Muscle of leg (tissue), 3 donors: ENCODE measurements at regions not wholly inside any gene's neighbourhood (a gene's known extent, or its start where the extent isn't known, plus 50 kb on each side); places are given as distances from the start of the nearest gene placed in this dataset.
"Not testable (repeated sequence)": the region's sequence is repeated elsewhere in the genome, so short reads cannot be mapped to it uniquely, and the experiment has no call there.

ENCODE experiments used
- DNase-seq: peaks from one replicate; pipeline ENCODE4 v3.0.0; 2013
- H3K27ac ChIP-seq: one replicate; pipeline ENCODE4 v1.5.1; 2013; ENCODE audit warnings: mild to moderate bottlenecking, low read length, control low read depth
- H3K27me3 ChIP-seq: one replicate; pipeline ENCODE4 v1.6.1; 2013; ENCODE audit warnings: low read length; ENCODE audit not compliant: control insufficient read depth, insufficient read depth
- H3K36me3 ChIP-seq: one replicate; pipeline ENCODE4 v1.6.1; 2013; ENCODE audit warnings: low read length; ENCODE audit not compliant: control insufficient read depth, insufficient read depth
- H3K4me1 ChIP-seq: one replicate; pipeline ENCODE4 v1.6.1; 2013; ENCODE audit warnings: low read length; ENCODE audit not compliant: control insufficient read depth, insufficient read depth
- H3K4me3 ChIP-seq: one replicate; pipeline ENCODE4 v1.5.1; 2013; ENCODE audit warnings: low read length, control low read depth
- H3K9me3 ChIP-seq: replicated peaks from 2 replicates; pipeline ENCODE4 v1.6.1; 2013; ENCODE audit warnings: low read depth, low read length; ENCODE audit not compliant: control insufficient read depth
- WGBS: methylation state at CpG from one replicate; pipeline ENCODE4 v1.1.5; 2013; ENCODE audit warnings: missing lambda C conversion rate; ENCODE audit not compliant: insufficient coverage; 5-methylcytosine and 5-hydroxymethylcytosine counted together

GRCh38 chr20:48039514-48039913 lies 254.2 kb upstream of the SULF2 start:
- no CpG with 5 or more reads among the region's 2 CpGs for WGBS
- H3K27me3 ChIP-seq: peaks cover 9% of the 10 kb centered on the region
- peaks cover 2% of the 10 kb centered on the region for H3K9me3 ChIP-seq
- peaks cover 8% of the 10 kb centered on the region for H3K4me1 ChIP-seq
- DNase-seq: no peak
- H3K4me3 ChIP-seq: no peak overlapping the region
- H3K36me3 ChIP-seq: no peaks in the 10 kb centered on the region
- H3K27ac ChIP-seq: no peak overlapping the region

DNA sequence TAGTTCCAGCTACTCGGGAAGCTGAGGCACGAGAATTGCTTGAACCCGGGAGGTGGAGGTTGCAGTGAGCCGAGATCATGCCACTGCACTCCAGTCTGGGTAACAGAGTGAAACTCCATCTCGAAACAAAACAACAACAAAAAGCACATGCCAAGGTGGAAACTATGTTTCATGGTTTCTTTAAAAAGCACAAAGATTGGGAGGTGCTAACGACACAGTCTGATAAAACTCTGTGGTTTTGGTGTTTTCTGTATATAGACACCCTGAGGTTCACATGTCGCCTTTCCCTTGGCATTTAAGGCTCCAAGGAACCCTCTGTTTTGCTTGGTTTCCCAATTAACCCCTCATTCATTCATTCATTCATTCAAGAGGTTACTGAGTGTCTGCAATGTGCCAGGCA lies 253.4 kb upstream of the SULF2 start:
- peaks cover 8% of the 10 kb centered on the region for H3K4me1 ChIP-seq
- 100% methylated on average over 5 of the region's 7 CpGs for WGBS
- peaks cover 9% of the 10 kb centered on the region for H3K27me3 ChIP-seq
- H3K27ac ChIP-seq: no peak overlapping the region
- no peaks in the 10 kb centered on the region for H3K36me3 ChIP-seq
- H3K4me3 ChIP-seq: no peak overlapping the region
- DNase-seq: no peak
- H3K9me3 ChIP-seq: peaks cover 2% of the 10 kb centered on the region

GRCh38 chr20:48037798-48038197 lies 252.5 kb upstream of the SULF2 start:
- H3K4me1 ChIP-seq, H3K36me3 ChIP-seq, H3K9me3 ChIP-seq, H3K27me3 ChIP-seq, H3K27ac ChIP-seq, DNase-seq, H3K4me3 ChIP-seq: not testable (repeated sequence)
- WGBS: 78% methylated on average over 7 of the region's 7 CpGs

GRCh38 chr20:48035961-48036731 lies 250.9 kb upstream of the SULF2 start:
- H3K4me3 ChIP-seq: no peak overlapping the region
- peaks cover 4% of the 10 kb centered on the region for H3K27me3 ChIP-seq
- H3K36me3 ChIP-seq: no peaks in the 10 kb centered on the region
- H3K27ac ChIP-seq: no peak overlapping the region
- peaks cover 8% of the 10 kb centered on the region for H3K4me1 ChIP-seq
- H3K9me3 ChIP-seq: peaks cover 2% of the 10 kb centered on the region
- WGBS: no CpG with 5 or more reads among the region's 4 CpGs
- DNase-seq: no peak

DNA sequence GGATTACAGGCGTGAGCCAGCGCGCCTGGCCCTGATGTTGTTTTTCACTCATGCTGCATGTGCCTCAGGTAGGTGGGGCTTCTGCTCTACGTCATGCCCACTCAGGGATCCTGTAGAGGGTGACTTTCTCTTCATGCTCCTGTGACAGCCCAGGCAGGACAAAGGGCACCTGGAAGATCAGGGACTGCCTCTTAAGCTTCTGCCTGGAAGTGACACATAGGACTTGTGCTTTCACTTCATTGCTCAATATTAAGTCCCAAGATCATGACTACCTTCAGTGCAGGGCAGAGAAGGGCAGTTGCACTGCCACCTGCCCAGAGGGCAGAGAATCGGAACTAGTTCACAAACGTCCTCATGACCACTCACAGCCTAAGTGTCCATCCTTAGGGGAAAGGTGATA lies 249.5 kb upstream of the SULF2 start:
- H3K36me3 ChIP-seq: no peaks in the 10 kb centered on the region
- H3K27ac ChIP-seq: no peak overlapping the region
- no peaks in the 10 kb centered on the region for H3K9me3 ChIP-seq
- no peak for DNase-seq
- H3K27me3 ChIP-seq: peaks cover 2% of the 10 kb centered on the region
- peaks cover 8% of the 10 kb centered on the region for H3K4me1 ChIP-seq
- 76% methylated on average over 4 of the region's 6 CpGs for WGBS
- no peak overlapping the region for H3K4me3 ChIP-seq

GRCh38 chr20:48033005-48033404 lies 247.7 kb upstream of the SULF2 start:
- DNase-seq, H3K9me3 ChIP-seq, H3K4me1 ChIP-seq, H3K36me3 ChIP-seq, H3K27ac ChIP-seq, H3K27me3 ChIP-seq, H3K4me3 ChIP-seq: not testable (repeated sequence)
- no CpG with 5 or more reads among the region's 8 CpGs for WGBS

- no peak for DNase-seq
- 67% methylated on average over 3 of the region's 4 CpGs for WGBS
- no peaks in the 10 kb centered on the region for H3K4me1 ChIP-seq
- no peak overlapping the region for H3K27ac ChIP-seq
- H3K36me3 ChIP-seq: no peaks in the 10 kb centered on the region
- H3K27me3 ChIP-seq: peaks cover 6% of the 10 kb centered on the region
- no peaks in the 10 kb centered on the region for H3K9me3 ChIP-seq
- no peak overlapping the region for H3K4me3 ChIP-seq
These were observed 245.8 kb upstream of the SULF2 start for GRCh38 chr20:48031122-48031521.

DNA sequence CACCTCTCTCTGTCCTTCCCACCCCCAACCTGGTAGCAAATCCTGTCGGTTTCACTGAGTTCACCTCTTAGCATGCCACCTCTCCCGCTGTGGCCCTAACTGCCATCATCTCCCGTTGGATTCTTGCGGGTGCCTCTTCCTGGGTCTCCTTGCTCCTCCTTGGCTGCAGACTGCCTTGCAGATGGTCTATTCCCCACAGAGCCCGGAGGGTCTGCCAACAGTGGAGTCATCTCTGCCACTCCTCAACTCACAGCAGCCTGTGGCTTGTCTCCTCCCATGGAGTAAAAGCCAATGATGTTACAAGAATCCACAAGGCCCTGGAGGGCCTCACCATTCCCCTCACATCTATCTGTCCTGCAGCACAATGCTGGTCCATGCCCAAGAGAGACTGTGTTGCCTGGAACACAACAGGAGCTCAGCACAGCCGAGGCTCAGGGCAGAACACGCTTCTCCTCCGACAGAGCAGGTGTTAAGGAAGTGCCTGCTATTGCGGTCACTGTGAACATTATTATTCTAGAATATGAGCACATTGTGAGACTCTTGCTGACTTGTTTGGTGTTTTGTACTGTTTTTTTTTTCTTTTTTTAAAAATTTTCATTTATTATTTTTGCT lies 241.8 kb upstream of the SULF2 start:
- Histone ChIP-seq H3K4me1 (peaks cover 5% of the 10 kb centered on the region), H3K27ac (no peak overlapping the region), H3K36me3 (no peaks in the 10 kb centered on the region), H3K9me3 (no peaks in the 10 kb centered on the region), H3K4me3 (no peak overlapping the region), H3K27me3 (peaks cover 10% of the 10 kb centered on the region)
- 77% methylated on average over 7 of the region's 9 CpGs for WGBS
- DNase-seq: no peak

DNA sequence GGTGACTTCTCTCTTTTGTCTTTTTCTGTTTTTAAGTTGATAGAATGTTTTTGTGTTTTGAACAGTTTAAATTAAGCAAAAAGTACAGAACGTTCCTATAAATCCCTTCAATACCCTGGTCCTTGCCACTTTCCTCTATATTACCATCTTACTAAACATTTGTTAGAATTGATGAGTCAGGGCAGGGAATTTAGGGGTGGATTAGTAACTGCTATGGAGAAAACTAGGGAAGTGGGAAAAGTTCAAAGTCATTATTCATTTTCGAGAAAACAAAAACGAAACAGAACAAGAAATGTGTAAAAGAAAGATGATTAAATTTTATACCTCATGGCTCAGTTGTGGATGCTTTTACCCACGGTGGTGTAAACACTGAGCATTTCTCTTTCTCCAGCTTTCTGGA lies 240.4 kb upstream of the SULF2 start:
- H3K9me3 ChIP-seq: no peaks in the 10 kb centered on the region
- H3K36me3 ChIP-seq: no peaks in the 10 kb centered on the region
- DNase-seq: no peak
- peaks cover 13% of the 10 kb centered on the region for H3K27me3 ChIP-seq
- H3K27ac ChIP-seq: no peak overlapping the region
- no CpG with 5 or more reads among the region's 4 CpGs for WGBS
- H3K4me1 ChIP-seq: peaks cover 5% of the 10 kb centered on the region
- H3K4me3 ChIP-seq: no peak overlapping the region

- Histone ChIP-seq H3K4me1 (peaks cover 5% of the 10 kb centered on the region), H3K27ac (peak overlapping the region; percentile 7), H3K27me3 (peaks cover 15% of the 10 kb centered on the region), H3K9me3 (no peaks in the 10 kb centered on the region), H3K36me3 (no peaks in the 10 kb centered on the region), H3K4me3 (no peak overlapping the region)
- peak; percentile 78 for DNase-seq
- WGBS: 15% methylated on average over 11 of the region's 13 CpGs
These were observed 239.8 kb upstream of the SULF2 start for GRCh38 chr20:48025051-48025515.
